Stomach (tissue), 8 donors: ENCODE measurements at regions not wholly inside any gene's neighbourhood (a gene's known extent, or its start where the extent isn't known, plus 50 kb on each side); places are given as distances from the start of the nearest gene placed in this dataset.
A peak's percentile ranks its signal among the peaks of the same experiment; 100 is the strongest.

Experiments
- DNase-seq, 2 donors: peaks; one replicate each; pipeline versions ENCODE4 v3.0.0 to v3.0.0-alpha.2; 2013 to 2019
- H3K27ac ChIP-seq, 5 donors: fragments of 200-600 bp in 4 of 5; sonication (generic) in 4 of 5; one replicate each; pipeline ENCODE4 v1.5.1; 2013 to 2019; ENCODE audit warnings: mild to moderate bottlenecking in 1 of 5, moderate library complexity in 1 of 5
- H3K27me3 ChIP-seq, 3 donors: fragments of 200-600 bp; sonication (generic); one replicate each; pipeline ENCODE4 v1.5.1; 2017 to 2019; ENCODE audit warnings: mixed run types in 1 of 3
- H3K36me3 ChIP-seq, 4 donors: fragments of 200-600 bp; sonication (generic); 1 replicate in 3 of 4; 2 replicates in 1 of 4; pipeline ENCODE4 v1.5.1; 2016 to 2019
- H3K4me1 ChIP-seq, 4 donors: fragments of 200-600 bp; sonication (generic); one replicate each; pipeline ENCODE4 v1.5.1; 2016 to 2019
- H3K4me3 ChIP-seq, 4 donors: fragments of 200-600 bp; sonication (generic) in 3 of 4; one replicate each; pipeline ENCODE4 v1.5.1; 2016 to 2019; ENCODE audit warnings: mild to moderate bottlenecking in 1 of 4
- H3K9me3 ChIP-seq, 4 donors: fragments of 200-600 bp; sonication (generic); one replicate each; pipeline ENCODE4 v1.5.1; 2016 to 2019
- EP300 ChIP-seq: sonication (generic); formaldehyde crosslinking; IDR thresholded peaks from one replicate; pipeline ENCODE4 v1.6.1; 2017; ENCODE audit warnings: antibody characterized with exemption
- POLR2A ChIP-seq, 4 donors: fragments of 450-650 bp; IDR thresholded peaks; one replicate each; pipeline ENCODE4 v1.6.1; 2016; ENCODE audit warnings: antibody characterized with exemption in 4 of 4, control low read depth in 2 of 4, mild to moderate bottlenecking in 1 of 4, moderate library complexity in 1 of 4
- POLR2AphosphoS5 ChIP-seq, 3 donors: sonication (generic); formaldehyde crosslinking; IDR thresholded peaks; one replicate each; pipeline ENCODE4 v1.6.1; 2016; ENCODE audit warnings: antibody characterized with exemption in 3 of 3
- WGBS, 5 donors: extraction: QIAGEN DNeasy Blood & Tissue Kit in 3 of 5; methylation state at CpG; one replicate each; pipeline versions ENCODE4 v1.1.5 to v1.1.7; 2013 to 2018; 5-methylcytosine and 5-hydroxymethylcytosine counted together
- intact Hi-C: fragments of 100-400 bp; cut with DNase I; formaldehyde crosslinking; loops from one replicate; pipeline ENCODE4 v1.15.1; 2023; ENCODE audit warnings: low total_unique reads
- TF ChIP-seq, protein P1 (sequence below), 7 experiments: fragments of 450-650 bp in 4 of 7; fragments of 200-600 bp in 3 of 7; sonication (generic) in 3 of 7; IDR thresholded peaks; one replicate each; pipeline ENCODE4 v1.5.1; 2016 to 2019; ENCODE audit warnings: antibody characterized with exemption in 7 of 7, control low read depth in 2 of 7, mild to moderate bottlenecking in 1 of 7
- donor health status: healthy with polysubstance abuse.
- donor health status: Bipolar disorder and iron deficiency.
- donor health status: healthy.

DNA sequence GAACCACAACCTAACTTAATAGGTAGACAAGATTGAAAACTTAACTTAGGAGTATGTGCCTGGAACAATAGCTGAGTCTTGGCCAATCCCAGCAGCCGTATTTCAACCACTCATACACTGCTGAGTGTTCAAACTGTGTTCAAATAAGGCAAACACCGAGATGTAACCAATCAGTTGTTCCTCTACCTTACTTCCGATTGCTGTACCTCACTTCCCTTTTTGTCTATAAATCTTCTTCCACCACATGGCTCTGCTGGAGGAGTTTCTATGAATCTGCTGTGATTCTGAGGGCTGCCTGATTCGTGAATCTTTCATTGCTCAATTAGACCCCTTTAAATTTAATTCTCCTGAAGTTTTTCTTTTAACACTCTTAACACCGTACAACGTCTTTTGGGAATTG lies 108.0 kb downstream of the ANAPC4 start:
- 65 to 84% (median 83%) methylated on average over 6 of the region's 6 CpGs for WGBS, 5 donors
- intact Hi-C loops, result no loop called here

DNA sequence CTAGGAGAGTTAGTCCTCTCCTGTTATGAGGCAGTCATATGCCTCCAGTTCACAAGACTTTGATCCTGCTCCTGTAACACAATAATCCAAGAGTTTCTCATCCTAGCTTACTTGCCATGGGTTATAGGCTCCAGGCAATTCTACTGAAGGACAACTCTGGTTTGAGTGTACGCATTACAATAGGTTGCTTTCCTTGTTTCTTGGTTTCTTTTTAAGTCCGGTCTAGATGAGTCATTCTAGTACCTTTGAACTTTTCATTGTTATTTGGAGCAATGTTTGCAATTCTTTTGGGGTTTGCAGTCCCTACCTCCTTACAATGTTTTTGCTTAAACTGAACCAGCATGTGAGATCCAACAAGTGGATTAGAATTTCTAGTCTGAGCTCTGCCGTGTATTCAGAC lies 109.1 kb downstream of the ANAPC4 start:
- WGBS, 5 donors, result 47 to 68% (median 49%) methylated on average over 3 of the region's 3 CpGs
- peaks cover 0 to 18% (median 13%) of the 10 kb centered on the region in 4 donors for H3K9me3 ChIP-seq
- TF ChIP-seq, protein P1, sequence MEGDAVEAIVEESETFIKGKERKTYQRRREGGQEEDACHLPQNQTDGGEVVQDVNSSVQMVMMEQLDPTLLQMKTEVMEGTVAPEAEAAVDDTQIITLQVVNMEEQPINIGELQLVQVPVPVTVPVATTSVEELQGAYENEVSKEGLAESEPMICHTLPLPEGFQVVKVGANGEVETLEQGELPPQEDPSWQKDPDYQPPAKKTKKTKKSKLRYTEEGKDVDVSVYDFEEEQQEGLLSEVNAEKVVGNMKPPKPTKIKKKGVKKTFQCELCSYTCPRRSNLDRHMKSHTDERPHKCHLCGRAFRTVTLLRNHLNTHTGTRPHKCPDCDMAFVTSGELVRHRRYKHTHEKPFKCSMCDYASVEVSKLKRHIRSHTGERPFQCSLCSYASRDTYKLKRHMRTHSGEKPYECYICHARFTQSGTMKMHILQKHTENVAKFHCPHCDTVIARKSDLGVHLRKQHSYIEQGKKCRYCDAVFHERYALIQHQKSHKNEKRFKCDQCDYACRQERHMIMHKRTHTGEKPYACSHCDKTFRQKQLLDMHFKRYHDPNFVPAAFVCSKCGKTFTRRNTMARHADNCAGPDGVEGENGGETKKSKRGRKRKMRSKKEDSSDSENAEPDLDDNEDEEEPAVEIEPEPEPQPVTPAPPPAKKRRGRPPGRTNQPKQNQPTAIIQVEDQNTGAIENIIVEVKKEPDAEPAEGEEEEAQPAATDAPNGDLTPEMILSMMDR (IDR thresholded peaks at IDR 0.05), result no peak
- no peaks in the 10 kb centered on the region for H3K27me3 ChIP-seq
- intact Hi-C loops, result no loop called here
- no peak overlapping the region for H3K27ac ChIP-seq
- no peaks in the 10 kb centered on the region for H3K36me3 ChIP-seq
- peak in 1 of 2 donors; percentile 15 for DNase-seq
- H3K4me1 ChIP-seq, result no peaks in the 10 kb centered on the region
- H3K4me3 ChIP-seq, result no peak overlapping the region

More for the DNA sequence above, 108.0 kb downstream of the ANAPC4 start:
- no peak for DNase-seq
- no peaks in the 10 kb centered on the region for H3K4me1 ChIP-seq
- no peaks in the 10 kb centered on the region for H3K36me3 ChIP-seq
- no peak overlapping the region for H3K4me3 ChIP-seq
- H3K9me3 ChIP-seq, result peaks cover 0 to 18% (median 13%) of the 10 kb centered on the region in 4 donors
- no peaks in the 10 kb centered on the region for H3K27me3 ChIP-seq
- TF ChIP-seq, protein P1 (IDR thresholded peaks at IDR 0.05), result no peak
- no peak overlapping the region for H3K27ac ChIP-seq

DNA sequence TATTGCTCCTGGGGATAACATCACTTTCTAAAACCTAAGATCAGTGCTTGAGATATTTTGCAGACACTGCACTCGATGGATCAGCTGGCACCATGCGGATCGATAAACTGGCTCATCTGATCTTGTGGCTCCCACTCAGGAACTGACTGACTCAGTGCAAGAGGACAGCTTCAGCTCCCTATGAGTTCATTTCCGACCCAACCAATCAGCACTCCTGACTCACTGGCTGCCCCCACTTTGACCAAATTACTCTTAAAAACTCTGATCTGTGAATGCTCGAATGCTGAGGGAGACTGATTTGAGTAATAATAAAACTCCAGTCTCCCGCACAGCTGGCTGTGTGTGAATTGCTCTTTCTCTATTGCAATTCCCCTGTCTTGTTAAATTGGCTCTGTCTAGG lies 110.1 kb downstream of the ANAPC4 start:
- H3K4me3 ChIP-seq, result no peak overlapping the region
- 80 to 97% (median 89%) methylated on average over 6 of the region's 6 CpGs for WGBS, 5 donors

GRCh38 chr4:25489253-25489797 lies 112.3 kb downstream of the ANAPC4 start:
- Histone ChIP-seq H3K36me3 (no peaks in the 10 kb centered on the region), H3K9me3 (peaks cover 0 to 21% (median 13%) of the 10 kb centered on the region in 4 donors), H3K4me1 (no peaks in the 10 kb centered on the region), H3K27ac (no peak overlapping the region), H3K4me3 (no peak overlapping the region), H3K27me3 (no peaks in the 10 kb centered on the region)
- TF ChIP-seq POLR2AphosphoS5 (IDR thresholded peaks at IDR 0.05) (no peak), EP300 (no peak), POLR2A (IDR thresholded peaks at IDR 0.05) (no peak)
- TF ChIP-seq, protein P1 (IDR thresholded peaks at IDR 0.05), result no peak
- no peak for DNase-seq
- WGBS, 5 donors, result 47 to 95% (median 80%) methylated on average over 1 of the region's 1 CpG
- intact Hi-C loops, result no loop called here

More for the DNA sequence above, 110.1 kb downstream of the ANAPC4 start:
- DNase-seq, result no peak
- no peaks in the 10 kb centered on the region for H3K27me3 ChIP-seq
- intact Hi-C loops, result no loop called here
- TF ChIP-seq EP300 (no peak), POLR2A (IDR thresholded peaks at IDR 0.05) (no peak), POLR2AphosphoS5 (IDR thresholded peaks at IDR 0.05) (no peak)
- TF ChIP-seq, protein P1 (IDR thresholded peaks at IDR 0.05), result no peak
- no peak overlapping the region for H3K27ac ChIP-seq
- H3K4me1 ChIP-seq, result no peaks in the 10 kb centered on the region
- H3K9me3 ChIP-seq, result peaks cover 0 to 18% (median 13%) of the 10 kb centered on the region in 4 donors
- no peaks in the 10 kb centered on the region for H3K36me3 ChIP-seq
